H1 (cell line): ENCODE measurements at regions not wholly inside any gene's neighbourhood (a gene's known extent, or its start where the extent isn't known, plus 50 kb on each side); places are given as distances from the start of the nearest gene placed in this dataset.

ENCODE experiments used
- CTCF ChIA-PET: fragments of 300-600 bp; sonication (Branson Sonifier 250); formaldehyde crosslinking; loops from one replicate; lab custom pipeline; 2021; ENCODE audit not compliant: partially characterized antibody; lab: Charles Lee
- POLR2A ChIA-PET: fragments of 300-600 bp; sonication (Branson Sonifier 250); formaldehyde crosslinking; loops from one replicate; lab custom pipeline; 2021; ENCODE audit warnings: inconsistent platforms; ENCODE audit not compliant: partially characterized antibody; lab: Charles Lee
- DNase-seq, 2 experiments: peaks; one replicate each; pipeline versions ENCODE4 v3.0.0 to v3.0.0-alpha.2; 2010 to 2022; ENCODE audit warnings: low spot score in 2 of 2, low read depth in 1 of 2, mixed read lengths in 1 of 2
- FAIRE-seq: peaks from 2 replicates; lab custom pipeline; 2011; peaks lifted over from hg19 to GRCh38; lab: Jason Lieb, UNC
- H2AFZ ChIP-seq: 2 replicates; pipeline ENCODE4 v1.8.1; 2012; ENCODE audit warnings: low read length, inconsistent platforms
- H2AK5ac ChIP-seq: 2 replicates; pipeline ENCODE4 v1.6.1; 2013; ENCODE audit warnings: low read depth, low read length
- H2BK120ac ChIP-seq: replicated peaks from 2 replicates; pipeline ENCODE3; 2013; ENCODE audit warnings: low read depth, low read length, inconsistent platforms
- H2BK12ac ChIP-seq: 2 replicates; pipeline ENCODE4 v1.6.1; 2013; ENCODE audit warnings: low read depth, low read length
- H2BK15ac ChIP-seq: 2 replicates; pipeline ENCODE4 v1.6.1; 2013; ENCODE audit warnings: low read length
- H2BK20ac ChIP-seq: 2 replicates; pipeline ENCODE4 v1.6.1; 2013; ENCODE audit warnings: low read length
- H2BK5ac ChIP-seq: 2 replicates; pipeline ENCODE4 v1.6.1; 2013; ENCODE audit warnings: low read depth, low read length
- H3K14ac ChIP-seq: 2 replicates; pipeline ENCODE4 v1.6.1; 2013; ENCODE audit warnings: inconsistent platforms; ENCODE audit not compliant: insufficient read length
- H3K18ac ChIP-seq: 2 replicates; pipeline ENCODE4 v1.6.1; 2013; ENCODE audit warnings: low read length; ENCODE audit errors: extremely low read depth
- H3K23ac ChIP-seq: 2 replicates; pipeline ENCODE4 v1.6.1; 2013; ENCODE audit warnings: inconsistent platforms; ENCODE audit not compliant: insufficient read length
- H3K23me2 ChIP-seq: 2 replicates; pipeline ENCODE4 v1.6.1; 2013; ENCODE audit warnings: low read depth, low read length
- H3K27ac ChIP-seq: 2 replicates; pipeline ENCODE4 v1.6.1; 2011; ENCODE audit warnings: low read depth, low read length, inconsistent platforms
- H3K27me3 ChIP-seq, 4 experiments: replicated peaks in 1 of 4; 1 replicate in 1 of 4; 2 replicates in 3 of 4; pipeline versions ENCODE4 v1.6.1 to v1.8.1; 2011 to 2013; ENCODE audit warnings: low read length in 3 of 4, mild to moderate bottlenecking in 3 of 4, inconsistent platforms in 2 of 4, mixed read lengths in 2 of 4, moderate library complexity in 1 of 4; ENCODE audit not compliant: control insufficient read depth in 3 of 4, insufficient read depth in 3 of 4; ENCODE audit errors: extremely low read depth in 1 of 4
- H3K36me3 ChIP-seq, 4 experiments: 2 replicates each; pipeline versions ENCODE4 v1.6.1 to v1.8.1; 2011 to 2013; ENCODE audit warnings: mild to moderate bottlenecking in 4 of 4, low read length in 3 of 4, moderate library complexity in 2 of 4, control low read depth in 1 of 4, inconsistent platforms in 1 of 4; ENCODE audit not compliant: insufficient read depth in 4 of 4, control insufficient read depth in 2 of 4
- H3K4ac ChIP-seq: replicated peaks from 2 replicates; pipeline ENCODE3; 2013; ENCODE audit warnings: low read length, low read depth, mixed read lengths, inconsistent platforms; ENCODE audit not compliant: insufficient read length
- H3K4me1 ChIP-seq, 4 experiments: replicated peaks in 1 of 4; 1 replicate in 1 of 4; 2 replicates in 3 of 4; pipeline versions ENCODE4 v1.6.1 to v1.8.1; 2011 to 2013; ENCODE audit warnings: low read length in 3 of 4, inconsistent platforms in 2 of 4, mixed read lengths in 1 of 4; ENCODE audit not compliant: insufficient read depth in 4 of 4, control insufficient read depth in 3 of 4
- H3K4me2 ChIP-seq, 2 experiments: 2 replicates each; pipeline versions ENCODE4 v1.6.1 to v1.8.1; 2011 to 2013; ENCODE audit warnings: low read depth in 2 of 2, low read length in 2 of 2, control low read depth in 1 of 2, inconsistent platforms in 1 of 2, mild to moderate bottlenecking in 1 of 2; ENCODE audit not compliant: insufficient read depth in 1 of 2
- H3K4me3 ChIP-seq, 4 experiments: fragments of 200-600, 300-600 bp in 1 of 4; sonication (generic), shearing (Covaris generic), sonication (Bioruptor Twin) in 1 of 4; 2 replicates each; pipeline versions ENCODE4 v1.5.1 to v1.8.1; 2011 to 2016; ENCODE audit warnings: low read length in 4 of 4, low read depth in 3 of 4, control low read depth in 2 of 4, inconsistent platforms in 2 of 4, mild to moderate bottlenecking in 2 of 4, mixed read lengths in 1 of 4, moderate library complexity in 1 of 4; ENCODE audit not compliant: insufficient read depth in 2 of 4; ENCODE audit errors: extremely low read depth in 1 of 4
- H3K56ac ChIP-seq: replicated peaks from 2 replicates; pipeline ENCODE3; 2013; ENCODE audit warnings: low read depth, mild to moderate bottlenecking, mixed read lengths, low read length, inconsistent platforms; ENCODE audit not compliant: insufficient read length
- H3K79me1 ChIP-seq: 2 replicates; pipeline ENCODE4 v1.6.1; 2013; ENCODE audit warnings: low read depth, low read length, control low read depth
- H3K79me2 ChIP-seq, 2 experiments: 2 replicates each; pipeline versions ENCODE4 v1.6.1 to v1.8.1; 2012 to 2013; ENCODE audit warnings: low read length in 2 of 2, mild to moderate bottlenecking in 2 of 2, inconsistent platforms in 1 of 2; ENCODE audit not compliant: insufficient read depth in 2 of 2, control insufficient read depth in 1 of 2
- H3K9ac ChIP-seq, 4 experiments: replicated peaks in 1 of 4; 1 replicate in 1 of 4; 2 replicates in 3 of 4; pipeline versions ENCODE4 v1.6.1 to v1.8.1; 2011 to 2013; ENCODE audit warnings: low read depth in 3 of 4, low read length in 3 of 4, control low read depth in 2 of 4, mild to moderate bottlenecking in 2 of 4, moderate library complexity in 2 of 4, inconsistent platforms in 1 of 4; ENCODE audit errors: extremely low read depth in 1 of 4
- H3K9me3 ChIP-seq, 2 experiments: 2 replicates each; pipeline versions ENCODE4 v1.6.1 to v1.8.1; 2012 to 2013; ENCODE audit warnings: mild to moderate bottlenecking in 2 of 2, moderate library complexity in 2 of 2, control low read depth in 1 of 2, inconsistent platforms in 1 of 2, low read depth in 1 of 2, low read length in 1 of 2, mixed read lengths in 1 of 2; ENCODE audit not compliant: insufficient read depth in 2 of 2
- H4K20me1 ChIP-seq, 2 experiments: replicated peaks in 1 of 2; 2 replicates each; pipeline versions ENCODE3 to v1.8.1; 2011 to 2013; ENCODE audit warnings: inconsistent platforms in 2 of 2, low read length in 2 of 2, mild to moderate bottlenecking in 1 of 2; ENCODE audit not compliant: insufficient read depth in 2 of 2, control insufficient read depth in 1 of 2
- H4K5ac ChIP-seq: 2 replicates; pipeline ENCODE4 v1.6.1; 2013; ENCODE audit warnings: low read length, low read depth, mixed read lengths, inconsistent platforms; ENCODE audit not compliant: insufficient read length
- H4K8ac ChIP-seq: 2 replicates; pipeline ENCODE4 v1.8.0; 2013; ENCODE audit warnings: mild to moderate bottlenecking, moderate library complexity, low read length, inconsistent platforms; ENCODE audit not compliant: insufficient read depth; ENCODE audit errors: extremely low read depth
- H4K91ac ChIP-seq: replicated peaks from 2 replicates; pipeline ENCODE3; 2013; ENCODE audit warnings: low read length, mixed read lengths, inconsistent platforms; ENCODE audit not compliant: insufficient read length
- ATF3 ChIP-seq: IDR thresholded peaks from 2 replicates; pipeline ENCODE4 v1.6.1; 2011; ENCODE audit warnings: low read depth, mild to moderate bottlenecking, low read length; ENCODE audit not compliant: insufficient read depth
- BCL11A ChIP-seq, 2 experiments: IDR thresholded peaks; one replicate each; pipeline ENCODE4 v1.6.1; 2011; ENCODE audit warnings: low read depth in 2 of 2, low read length in 2 of 2, mild to moderate bottlenecking in 2 of 2
- MAFK ChIP-seq: IDR thresholded peaks from 2 replicates; pipeline ENCODE4 v1.6.1; 2012; ENCODE audit warnings: low read depth, mild to moderate bottlenecking, improper control_type of control experiment, low read length
- WGBS, 2 experiments: shearing (Covaris generic) in 1 of 2; methylation state at CpG; one replicate each; pipeline versions ENCODE4 v1.1.6 to v1.1.7; 2013 to 2015; ENCODE audit warnings: low lambda C conversion rate in 2 of 2, mixed read lengths in 2 of 2, inconsistent platforms in 1 of 2, low coverage in 1 of 2, missing lambda C conversion rate in 1 of 2; ENCODE audit not compliant: insufficient replicate concordance in 2 of 2, insufficient coverage in 1 of 2, insufficient read length in 1 of 2; ENCODE audit errors: extremely low coverage in 1 of 2, missing lambda C conversion rate in 1 of 2; 5-methylcytosine and 5-hydroxymethylcytosine counted together

- Histone ChIP-seq H3K27me3 (no peaks in the 10 kb centered on the region), H3K56ac (no peak overlapping the region), H4K20me1 (no peaks in the 10 kb centered on the region), H4K8ac (no peak overlapping the region), H3K79me1 (no peaks in the 10 kb centered on the region), H3K9ac (no peak overlapping the region), H3K4me1 (peaks cover 0 to 6% (median 3%) of the 10 kb centered on the region in 4 experiments; a peak in 3 of 7 replicates), H2BK20ac (no peak overlapping the region), H3K4me2 (no peak overlapping the region), H2BK120ac (no peak overlapping the region), H3K79me2 (no peaks in the 10 kb centered on the region), H3K9me3 (no peaks in the 10 kb centered on the region), H2BK5ac (no peak overlapping the region), H2AK5ac (no peak overlapping the region), H3K27ac (no peak overlapping the region), H3K14ac (no peak overlapping the region), H3K36me3 (no peaks in the 10 kb centered on the region), H2BK12ac (no peak overlapping the region), H3K18ac (no peak overlapping the region), H3K4ac (no peak overlapping the region), H2BK15ac (no peak overlapping the region), H3K4me3 (no peak overlapping the region), H4K91ac (no peak overlapping the region), H2AFZ (no peak overlapping the region), H4K5ac (no peak overlapping the region), H3K23me2 (no peaks in the 10 kb centered on the region), H3K23ac (no peak overlapping the region)
- DNase-seq (no peak), FAIRE-seq (no peak)
- POLR2A ChIA-PET = no interaction called here
- WGBS, 2 experiments = 78% methylated on average over 2 of the region's 2 CpGs; no CpG with 5 or more reads in 1 of the 2 experiments
- CTCF ChIA-PET = interaction anchor here (0.5 to 1.5 kb wide), 3 partner anchors 10 to 477 kb away, joined by 3 read pairs; no protein-coding TSS in a partner anchor
- TF ChIP-seq MAFK (no peak), ATF3 (no peak), BCL11A (IDR thresholded peaks at IDR 0.05; ENCODE audit: low read depth in 2 of 2, low read length in 2 of 2) (no peak)
Observed at GRCh38 chr6:88380083-88380482, 213.9 kb upstream of the CNR1 start.
